Heart left ventricle (tissue), 13 donors: ENCODE measurements at regions not wholly inside any gene's neighbourhood (a gene's known extent, or its start where the extent isn't known, plus 50 kb on each side); places are given as distances from the start of the nearest gene placed in this dataset.

Experiments used
- CTCF ChIP-seq, 12 donors: fragments of 200-600 bp; sonication (generic) in 4 of 12; IDR thresholded peaks; one replicate each; pipeline versions ENCODE4 v1.5.0 to v1.8.0; 2018 to 2022; ENCODE audit warnings: antibody characterized with exemption in 12 of 12, mild to moderate bottlenecking in 5 of 12
- POLR2A ChIP-seq, 2 donors: fragments of 450-650 bp; IDR thresholded peaks; one replicate each; pipeline ENCODE4 v1.6.1; 2017; ENCODE audit warnings: antibody characterized with exemption in 2 of 2, mild to moderate bottlenecking in 2 of 2, moderate library complexity in 2 of 2
- donor health status: ischemic (EF 13 %, LVEDD 7.1; RV severe dilation, severe dysfunction).
- donor health status: DM: no; HTN: yes; CAD: no.
- donor health status: DM: no; HTN: no; CAD: no.
- donor health status: ischemic (EF 25% LVEDD 6.9; RV normal size, moderate dysfunction).
- donor health status: ischemic (EF 25% LVEDD 5.7; RV mildly dilated, moderate dysfunction).
- donor health status: ischemic (EF 35%, LVEDD 5.7; RV mildly dilated, moderate dysfunction).
- donor health status: nonischemic (EF 11% LVEDD 7.7; RV severe dilation, severe dysfunction).
- donor health status: DM: yes; HTN: yes; CAD: no.
- donor health status: PGD.
- donor health status: ischemic (EF 29% LVEDD 5.4; RV normal size, mild dysfunction).
- donor health status: nonischemic (EF 23%, LVEDD 6.1; RV moderate dilation, normal function).

- TF ChIP-seq CTCF (IDR thresholded peaks at IDR 0.05): no peak
- TF ChIP-seq POLR2A (IDR thresholded peaks at IDR 0.05): no peak
Observed at GRCh38 chr3:10763817-10764258, 52.2 kb upstream of the SLC6A11 start.
